COR-L47 (cell line): ENCODE measurements at regions not wholly inside any gene's neighbourhood (a gene's known extent, or its start where the extent isn't known, plus 50 kb on each side); places are given as distances from the start of the nearest gene placed in this dataset.
A peak's percentile ranks its signal among the peaks of the same experiment; 100 is the strongest.

Experiments used
- DNase-seq: peaks from one replicate; lab custom pipeline; 2025; lab: John Stamatoyannopoulos, UW

- no peak for DNase-seq
Observed at GRCh38 chr3:118556983-118557382, 477.7 kb downstream of the IGSF11 start.

- no peak for DNase-seq
Observed at GRCh38 chr3:118557513-118557912, 477.1 kb downstream of the IGSF11 start.

- DNase-seq: no peak
Observed at GRCh38 chr3:118559286-118559685, 475.4 kb downstream of the IGSF11 start.

GRCh38 chr3:118564800-118565199, 469.8 kb downstream of the IGSF11 start:
- DNase-seq: no peak

GRCh38 chr3:118573912-118574311, 460.7 kb downstream of the IGSF11 start:
- no peak for DNase-seq

- DNase-seq: no peak
Observed at GRCh38 chr3:118577055-118577777, 457.4 kb downstream of the IGSF11 start.

GRCh38 chr3:118578559-118578958, 456.1 kb downstream of the IGSF11 start:
- no peak for DNase-seq

GRCh38 chr3:118587037-118587741, 447.5 kb downstream of the IGSF11 start:
- no peak for DNase-seq

- no peak for DNase-seq
Observed at GRCh38 chr3:118587847-118588246, 446.8 kb downstream of the IGSF11 start.

- no peak for DNase-seq
Observed at GRCh38 chr3:118593277-118593670, 441.4 kb downstream of the IGSF11 start.

GRCh38 chr3:118597184-118597583, 437.5 kb downstream of the IGSF11 start:
- DNase-seq: no peak

- no peak for DNase-seq
Observed at GRCh38 chr3:118607915-118608820, 426.5 kb downstream of the IGSF11 start.

- DNase-seq: no peak
Observed at GRCh38 chr3:118618247-118619040, 416.2 kb downstream of the IGSF11 start.

GRCh38 chr3:118626453-118626852, 408.2 kb downstream of the IGSF11 start:
- DNase-seq: no peak

GRCh38 chr3:118628704-118629341, 405.8 kb downstream of the IGSF11 start:
- DNase-seq: peak; percentile 76

- no peak for DNase-seq
Observed at GRCh38 chr3:118629821-118630220, 404.8 kb downstream of the IGSF11 start.

- no peak for DNase-seq
Observed at GRCh38 chr3:118635711-118636110, 398.9 kb downstream of the IGSF11 start.

GRCh38 chr3:118636841-118637240, 397.8 kb downstream of the IGSF11 start:
- DNase-seq: peak; percentile 7

- no peak for DNase-seq
Observed at GRCh38 chr3:118637846-118638245, 396.8 kb downstream of the IGSF11 start.

- DNase-seq: peak; percentile 91
Observed at GRCh38 chr3:118641608-118642007, 393.0 kb downstream of the IGSF11 start.

- no peak for DNase-seq
Observed at GRCh38 chr3:118671192-118671591, 363.5 kb downstream of the IGSF11 start.
